Sigmoid colon (tissue), 6 donors: ENCODE measurements at regions not wholly inside any gene's neighbourhood (a gene's known extent, or its start where the extent isn't known, plus 50 kb on each side); places are given as distances from the start of the nearest gene placed in this dataset.

Source experiments
- DNase-seq: peaks from one replicate; pipeline ENCODE4 v3.0.0-alpha.2; 2019
- H3K27ac ChIP-seq, 4 donors: fragments of 200-600 bp; sonication (generic); one replicate each; pipeline ENCODE4 v1.5.1; 2016 to 2019; ENCODE audit warnings: mild to moderate bottlenecking in 1 of 4
- H3K27me3 ChIP-seq, 3 donors: fragments of 200-600 bp; sonication (generic); one replicate each; pipeline ENCODE4 v1.5.1; 2019; ENCODE audit warnings: mild to moderate bottlenecking in 1 of 3
- H3K36me3 ChIP-seq, 4 donors: fragments of 200-600 bp; sonication (generic); one replicate each; pipeline ENCODE4 v1.5.1; 2016 to 2019
- H3K4me1 ChIP-seq, 4 donors: fragments of 200-600 bp; sonication (generic); one replicate each; pipeline ENCODE4 v1.5.1; 2017 to 2019
- H3K4me3 ChIP-seq, 4 donors: fragments of 200-600 bp; sonication (generic); one replicate each; pipeline ENCODE4 v1.5.1; 2017 to 2019; ENCODE audit warnings: mild to moderate bottlenecking in 2 of 4, moderate library complexity in 1 of 4
- H3K9me3 ChIP-seq, 4 donors: fragments of 200-600 bp in 3 of 4; sonication (generic) in 3 of 4; one replicate each; pipeline versions ENCODE4 v1.5.1 to v1.6.1; 2013 to 2019
- CTCF ChIP-seq, 4 experiments: fragments of 450-650 bp in 3 of 4; fragments of 200-600 bp in 1 of 4; IDR thresholded peaks; one replicate each; pipeline ENCODE4 v1.5.1; 2016 to 2019; ENCODE audit warnings: antibody characterized with exemption in 4 of 4, mild to moderate bottlenecking in 3 of 4, moderate library complexity in 2 of 4
- EP300 ChIP-seq, 4 donors: sonication (generic); formaldehyde crosslinking; IDR thresholded peaks; one replicate each; pipeline ENCODE4 v1.6.1; 2017; ENCODE audit warnings: antibody characterized with exemption in 4 of 4
- POLR2A ChIP-seq, 2 donors: fragments of 450-650 bp; IDR thresholded peaks; one replicate each; pipeline ENCODE4 v1.6.1; 2016; ENCODE audit warnings: antibody characterized with exemption in 2 of 2, mild to moderate bottlenecking in 2 of 2, moderate library complexity in 2 of 2
- POLR2AphosphoS5 ChIP-seq, 4 donors: sonication (generic); formaldehyde crosslinking; IDR thresholded peaks; one replicate each; pipeline ENCODE4 v1.6.1; 2017; ENCODE audit warnings: antibody characterized with exemption in 4 of 4
- WGBS, 2 donors: extraction: QIAGEN DNeasy Blood & Tissue Kit; methylation state at CpG; one replicate each; pipeline ENCODE4 v1.1.7; 2013; 5-methylcytosine and 5-hydroxymethylcytosine counted together
- intact Hi-C: fragments of 100-400 bp; cut with DNase I; formaldehyde crosslinking; loops from one replicate; pipeline ENCODE4 v1.15.1; 2023
- donor health status: healthy with polysubstance abuse.
- donor health status: healthy.

DNA sequence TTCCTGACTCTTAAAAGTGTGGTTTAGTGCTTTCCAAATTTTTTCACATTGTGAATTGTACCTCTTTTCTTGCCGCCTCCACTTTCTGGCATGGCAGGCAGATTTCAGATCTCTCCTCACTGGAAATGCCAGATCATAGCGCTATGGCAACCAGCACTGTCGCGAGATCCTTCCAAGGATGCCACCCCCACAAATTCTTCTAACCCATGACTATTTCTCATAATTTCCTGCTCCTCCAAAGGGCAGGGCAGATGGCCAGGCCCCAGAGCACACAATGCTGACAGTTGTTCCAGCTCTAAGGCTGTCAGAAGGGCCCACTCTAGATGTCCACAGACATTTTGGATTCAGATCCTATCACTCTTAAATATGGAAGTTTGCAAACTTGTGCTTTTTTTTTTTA, 446.2 kb upstream of the RIOK2 start:
- TF ChIP-seq POLR2A (IDR thresholded peaks at IDR 0.05), result no peak
- H3K27me3 ChIP-seq, result no peaks in the 10 kb centered on the region
- H3K27ac ChIP-seq, result peak overlapping the region in 1 of 4 donors; percentile 18
- H3K4me1 ChIP-seq, result no peaks in the 10 kb centered on the region
- DNase-seq, result no peak
- intact Hi-C loops, result no loop called here
- WGBS, 2 donors, result 77 to 83% methylated on average over 4 of the region's 4 CpGs
- H3K4me3 ChIP-seq, result no peak overlapping the region
- no peaks in the 10 kb centered on the region for H3K36me3 ChIP-seq
- H3K9me3 ChIP-seq, result no peaks in the 10 kb centered on the region

DNA sequence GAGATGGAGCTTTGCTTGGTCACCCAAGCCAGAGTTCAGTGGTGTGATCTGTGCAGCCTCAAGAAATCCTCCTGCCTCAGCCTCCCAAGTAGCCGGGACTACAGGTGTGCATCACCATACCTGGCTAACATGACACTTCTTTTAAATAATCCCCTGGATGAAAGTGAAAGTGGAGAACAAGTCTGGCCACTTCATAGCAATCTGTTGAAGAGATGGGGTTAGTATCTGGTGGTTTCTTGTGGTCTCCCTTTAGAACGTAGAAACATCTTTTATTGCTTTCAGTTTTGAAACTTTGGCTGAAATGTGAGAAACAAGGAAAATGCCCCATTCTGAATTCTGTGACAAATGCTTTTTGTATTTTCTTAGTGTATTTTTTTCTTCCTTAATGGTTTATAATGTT, 452.5 kb upstream of the RIOK2 start:
- intact Hi-C loops, result no loop called here
- Histone ChIP-seq H3K4me1 (no peaks in the 10 kb centered on the region), H3K27ac (no peak overlapping the region), H3K36me3 (no peaks in the 10 kb centered on the region), H3K27me3 (no peaks in the 10 kb centered on the region), H3K9me3 (no peaks in the 10 kb centered on the region), H3K4me3 (no peak overlapping the region)
- 61 to 85% methylated on average over 2 of the region's 2 CpGs for WGBS, 2 donors
- no peak for DNase-seq
- TF ChIP-seq CTCF (IDR thresholded peaks at IDR 0.05), result no peak
- TF ChIP-seq EP300 (IDR thresholded peaks at IDR 0.05), result no peak
- TF ChIP-seq POLR2A (IDR thresholded peaks at IDR 0.05), result no peak
- TF ChIP-seq POLR2AphosphoS5 (IDR thresholded peaks at IDR 0.05), result no peak

- H3K4me3 ChIP-seq, result no peak overlapping the region
- H3K36me3 ChIP-seq, result no peaks in the 10 kb centered on the region
- H3K4me1 ChIP-seq, result no peaks in the 10 kb centered on the region
- H3K27me3 ChIP-seq, result no peaks in the 10 kb centered on the region
- DNase-seq, result no peak
- no peak overlapping the region for H3K27ac ChIP-seq
- 79 to 88% methylated on average over 4 of the region's 4 CpGs for WGBS, 2 donors
- no peak for TF ChIP-seq EP300 (IDR thresholded peaks at IDR 0.05)
- TF ChIP-seq CTCF (IDR thresholded peaks at IDR 0.05), result no peak
- no peak for TF ChIP-seq POLR2AphosphoS5 (IDR thresholded peaks at IDR 0.05)
- TF ChIP-seq POLR2A (IDR thresholded peaks at IDR 0.05), result no peak
- intact Hi-C loops, result no loop called here
- no peaks in the 10 kb centered on the region for H3K9me3 ChIP-seq
Measured at GRCh38 chr5:97636766-97637165, 453.7 kb upstream of the RIOK2 start.

GRCh38 chr5:97641081-97641480, 458.0 kb upstream of the RIOK2 start:
- Histone ChIP-seq H3K4me3 (no peak overlapping the region), H3K27ac (no peak overlapping the region), H3K9me3 (peaks cover 0 to 9% (median 0%) of the 10 kb centered on the region in 4 donors), H3K36me3 (no peaks in the 10 kb centered on the region), H3K27me3 (no peaks in the 10 kb centered on the region), H3K4me1 (no peaks in the 10 kb centered on the region)
- intact Hi-C loops, result no loop called here
- 83 to 93% methylated on average over 1 of the region's 1 CpG for WGBS, 2 donors
- no peak for TF ChIP-seq POLR2AphosphoS5 (IDR thresholded peaks at IDR 0.05)
- no peak for TF ChIP-seq CTCF (IDR thresholded peaks at IDR 0.05)
- no peak for TF ChIP-seq EP300 (IDR thresholded peaks at IDR 0.05)
- TF ChIP-seq POLR2A (IDR thresholded peaks at IDR 0.05), result no peak
- DNase-seq, result no peak

DNA sequence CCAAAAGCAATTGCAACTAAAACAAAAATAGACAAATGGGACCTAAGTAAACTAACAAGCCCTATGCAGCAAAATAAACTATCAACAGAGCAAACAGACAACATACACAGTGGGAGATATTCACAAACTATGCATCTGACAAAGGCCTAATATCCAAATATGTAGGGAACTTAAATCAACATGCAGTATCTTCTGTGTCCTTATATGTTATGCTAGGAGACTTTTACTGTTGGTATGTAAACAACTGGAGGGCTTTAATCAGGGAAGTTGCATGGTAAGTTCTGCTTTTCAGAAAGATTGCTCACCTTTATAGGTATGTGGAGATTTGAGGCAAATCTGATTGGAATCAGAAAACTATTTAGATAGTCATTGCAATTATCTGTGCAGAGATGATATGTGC, 461.2 kb upstream of the RIOK2 start:
- Histone ChIP-seq H3K9me3 (peaks cover 0 to 9% (median 1%) of the 10 kb centered on the region in 4 donors), H3K36me3 (no peaks in the 10 kb centered on the region), H3K4me1 (no peaks in the 10 kb centered on the region), H3K27me3 (no peaks in the 10 kb centered on the region), H3K27ac (no peak overlapping the region), H3K4me3 (no peak overlapping the region)
- intact Hi-C loops, result no loop called here
- no peak for DNase-seq
- TF ChIP-seq EP300 (IDR thresholded peaks at IDR 0.05) (no peak), POLR2AphosphoS5 (IDR thresholded peaks at IDR 0.05) (no peak), CTCF (IDR thresholded peaks at IDR 0.05) (no peak), POLR2A (IDR thresholded peaks at IDR 0.05) (no peak)
